ENCODE measurements at regions not wholly inside any gene's neighbourhood (a gene's known extent, or its start where the extent isn't known, plus 50 kb on each side); places are given as distances from the start of the nearest gene placed in this dataset.

GRCh38 chr7:52727632-52728031 lies 307.8 kb upstream of the POM121L12 start:
- TF ChIP-seq ZNF274 (IDR thresholded peaks at IDR 0.05; ENCODE audit: borderline replicate concordance, extremely low read depth, low read length): no peak
- TF ChIP-seq CBX5 (IDR thresholded peaks at IDR 0.05; ENCODE audit: low read depth, low read length): no peak
- TF ChIP-seq HDAC2 (IDR thresholded peaks at IDR 0.05; ENCODE audit: borderline replicate concordance in 1 of 2, low read depth in 2 of 2, low read length in 2 of 2): no peak
- no peak for TF ChIP-seq CTCF (IDR thresholded peaks at IDR 0.05; ENCODE audit: control extremely low read depth in 1 of 3, insufficient read depth in 1 of 3, low read depth in 1 of 3, low read length in 3 of 3)
- no peak for TF ChIP-seq CBX8 (IDR thresholded peaks at IDR 0.05; ENCODE audit: borderline replicate concordance, low read depth, low read length)
- TF ChIP-seq POU5F1 (IDR thresholded peaks at IDR 0.05; ENCODE audit: low read depth, low read length): no peak
- no peak for TF ChIP-seq SP4 (IDR thresholded peaks at IDR 0.05; ENCODE audit: low read length)
- TF ChIP-seq RAD21 (IDR thresholded peaks at IDR 0.05 in 1 of 2, conservative IDR thresholded peaks at IDR 0.05 in 1 of 2; ENCODE audit: low read depth in 2 of 2, low read length in 2 of 2): no peak
- no peak for TF ChIP-seq SUZ12 (IDR thresholded peaks at IDR 0.05; ENCODE audit: low read length)
- TF ChIP-seq ATF2 (IDR thresholded peaks at IDR 0.05; ENCODE audit: low read length): no peak
- TF ChIP-seq JUND (IDR thresholded peaks at IDR 0.05; ENCODE audit: low read length): no peak

Measured in H1 (cell line).